NCI-H748 (cell line): ENCODE measurements at regions not wholly inside any gene's neighbourhood (a gene's known extent, or its start where the extent isn't known, plus 50 kb on each side); places are given as distances from the start of the nearest gene placed in this dataset.

Experiments used
- DNase-seq: peaks from one replicate; lab custom pipeline; 2025; ENCODE audit not compliant: unreplicated experiment; lab: John Stamatoyannopoulos, UW

DNA sequence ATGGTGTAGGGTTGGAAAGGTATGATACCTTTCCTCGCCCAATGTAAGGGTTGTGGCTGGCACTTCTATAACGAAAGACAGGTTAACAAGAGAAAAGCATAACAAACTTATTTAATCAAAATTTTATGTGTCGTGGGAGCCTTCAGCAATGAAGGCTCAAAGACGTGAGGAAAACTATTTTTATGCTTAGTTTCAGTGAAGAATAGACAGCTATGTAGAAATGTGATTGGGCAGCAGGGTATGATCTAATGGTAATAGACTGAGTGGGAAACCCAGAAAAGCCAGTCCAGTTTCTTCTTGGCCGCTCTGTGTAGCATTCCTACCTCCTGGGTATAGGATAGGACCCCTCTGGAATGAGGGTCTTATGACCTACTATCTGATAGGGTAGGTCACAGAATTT, 464.7 kb downstream of the ADGRL2 start:
- DNase-seq, result no peak

DNA sequence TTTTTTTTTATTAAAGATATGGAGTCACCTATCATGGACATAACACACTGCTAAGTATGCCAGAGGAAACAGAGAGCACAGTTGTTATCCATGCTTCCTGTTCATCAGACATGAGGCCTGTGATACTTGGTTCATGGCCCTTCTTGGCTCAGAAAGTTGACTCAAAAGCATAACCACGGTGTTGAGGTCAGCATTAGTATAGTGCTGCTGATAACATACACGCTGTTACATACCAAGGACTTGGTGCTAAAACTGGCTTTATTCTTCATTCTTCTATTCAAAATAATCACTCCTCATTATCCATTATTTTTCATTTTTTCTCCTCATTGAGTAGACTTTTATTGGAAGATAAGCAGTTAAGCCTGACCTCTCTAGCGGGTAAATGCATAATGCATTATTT, 464.1 kb downstream of the ADGRL2 start:
- no peak for DNase-seq

DNA sequence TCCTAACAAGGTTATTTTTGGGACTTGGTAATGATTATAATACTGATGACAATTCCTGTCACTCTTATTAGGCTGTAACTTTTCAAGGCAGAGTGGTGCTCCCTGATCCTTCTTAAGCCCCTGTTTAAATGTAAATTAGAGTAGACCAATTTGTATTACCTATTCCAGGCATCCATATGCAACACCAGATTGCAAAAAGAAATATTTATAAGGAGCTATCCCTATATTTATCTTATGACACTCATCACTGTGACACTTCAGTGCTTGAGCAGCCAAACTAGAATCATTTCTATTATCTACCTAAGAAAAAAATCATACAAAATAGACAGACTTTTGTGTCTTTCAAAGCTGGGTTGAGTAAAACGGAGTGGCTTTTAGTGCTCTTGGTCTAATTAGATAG, 462.7 kb downstream of the ADGRL2 start:
- DNase-seq, result no peak

DNA sequence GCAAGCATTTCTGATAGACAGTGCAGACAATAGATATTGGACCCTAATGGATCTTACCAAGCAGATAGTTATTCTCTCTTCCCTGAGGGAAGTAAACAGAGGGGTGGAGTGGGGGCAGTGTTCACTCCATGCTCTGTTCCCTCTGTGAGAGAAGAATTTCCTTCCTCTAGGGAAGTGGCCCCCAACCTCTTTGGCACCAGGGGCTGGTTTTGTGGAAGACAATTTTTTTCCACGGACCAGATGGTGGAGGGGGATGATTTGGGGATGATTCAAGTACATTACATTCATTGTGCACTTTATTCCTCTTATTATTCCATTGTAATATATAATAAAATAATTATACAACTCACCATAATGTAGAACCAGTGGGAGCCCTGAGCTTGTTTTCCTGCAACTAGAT, 459.9 kb downstream of the ADGRL2 start:
- DNase-seq, result no peak

DNA sequence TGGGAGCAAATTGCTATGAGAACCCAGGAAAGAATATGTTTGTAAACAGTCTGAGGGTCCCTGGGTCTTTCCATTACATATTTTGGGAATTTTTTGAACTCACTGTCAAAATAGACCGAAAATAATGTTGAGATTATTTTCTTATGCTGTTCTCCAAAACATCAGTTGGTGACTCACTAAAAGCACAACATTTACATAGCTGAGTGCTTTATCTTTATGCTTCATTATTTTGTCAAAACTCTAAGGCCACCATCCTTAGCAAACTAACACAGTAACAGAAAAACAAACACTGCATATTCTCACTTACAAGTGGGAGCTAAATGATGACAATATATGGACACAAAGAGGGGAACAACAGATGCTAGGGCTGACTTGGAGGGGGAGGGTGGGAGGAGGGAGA, 459.3 kb downstream of the ADGRL2 start:
- DNase-seq, result no peak

DNA sequence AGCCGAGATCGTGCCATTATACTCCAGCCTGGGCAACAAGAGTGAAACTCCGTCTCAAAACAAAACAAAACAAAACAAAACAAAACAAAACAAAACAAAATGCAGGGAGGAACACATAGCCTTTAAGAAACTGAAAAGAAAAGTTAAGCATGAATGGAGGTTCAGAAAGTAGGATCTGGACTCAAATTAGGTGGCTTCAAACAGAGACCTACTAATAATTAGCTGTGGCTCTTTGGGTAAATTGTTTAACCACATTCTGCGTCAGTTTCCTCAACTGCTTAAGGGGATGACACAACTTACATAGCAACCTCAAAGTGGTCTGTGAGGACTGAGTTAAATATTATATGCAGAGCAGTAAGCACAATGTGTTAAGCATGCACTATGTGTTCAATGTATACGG, 458.2 kb downstream of the ADGRL2 start:
- DNase-seq, result no peak

DNA sequence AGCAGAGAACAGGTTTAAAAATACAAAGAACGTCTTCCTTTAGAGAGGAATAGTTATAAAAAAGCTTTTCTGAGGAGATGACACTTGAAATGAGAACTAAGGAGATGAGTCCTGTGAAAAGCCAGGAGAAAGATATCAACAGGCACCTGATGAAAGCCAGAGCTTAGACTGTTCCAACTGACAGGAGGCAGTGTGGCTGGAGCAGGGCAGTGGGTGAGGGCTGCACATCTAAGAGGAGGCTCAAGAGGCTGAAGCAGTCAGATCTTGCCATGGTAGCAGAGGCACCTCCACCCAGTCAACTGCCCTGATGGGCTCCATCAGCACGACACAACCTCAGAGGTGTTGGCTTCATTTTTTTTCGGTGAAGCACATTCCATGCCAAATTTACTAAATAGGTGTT, 445.3 kb downstream of the ADGRL2 start:
- no peak for DNase-seq

DNA sequence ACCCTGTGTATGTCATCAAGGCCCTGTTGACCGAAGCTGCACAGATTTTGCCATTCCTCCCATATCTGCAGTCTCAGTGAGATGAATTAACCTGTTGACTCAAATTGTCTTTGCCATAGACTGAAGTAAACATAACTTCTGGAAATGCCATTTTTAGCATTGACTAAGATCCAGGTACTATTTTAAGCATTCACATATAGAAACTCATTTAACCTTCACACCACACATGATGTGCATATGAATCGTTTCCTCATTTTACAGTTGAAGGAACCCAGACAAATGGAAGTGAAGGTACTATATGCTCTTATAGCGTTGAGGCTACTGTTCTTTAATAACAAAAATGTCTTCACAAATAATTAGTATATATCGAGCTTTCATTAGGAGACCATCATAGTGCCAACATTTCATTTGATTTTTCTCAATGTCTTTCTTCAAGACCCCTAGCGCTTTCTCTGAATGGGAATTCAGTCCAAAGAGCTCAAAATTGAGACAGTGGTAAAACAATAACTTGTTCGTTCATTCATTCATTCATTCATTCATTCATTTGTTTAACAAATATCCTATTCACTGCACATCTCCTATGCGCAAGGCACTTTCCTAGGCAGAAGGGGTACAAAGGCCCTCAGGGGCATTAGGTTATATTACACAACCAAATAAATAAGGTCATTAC, 444.7 kb downstream of the ADGRL2 start:
- DNase-seq, result no peak

DNA sequence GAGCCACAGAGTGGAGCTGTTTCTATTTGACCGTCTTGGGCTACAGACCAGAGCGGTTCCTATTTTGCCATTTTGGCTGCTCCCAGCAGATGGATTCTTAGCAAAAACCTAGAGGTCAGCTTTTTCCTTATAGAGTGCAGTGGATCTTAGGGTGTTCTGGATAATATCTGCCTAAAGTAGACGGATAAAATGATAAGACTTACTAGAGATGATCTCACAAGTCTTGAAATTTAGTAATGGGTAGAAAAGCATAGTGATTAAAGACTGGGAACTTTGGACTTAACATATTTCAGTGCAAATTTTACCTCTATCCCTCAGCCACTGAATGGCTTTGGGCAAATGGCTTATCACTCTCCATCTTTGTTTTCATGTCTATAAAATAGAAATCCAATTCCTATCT, 439.8 kb downstream of the ADGRL2 start:
- no peak for DNase-seq

DNA sequence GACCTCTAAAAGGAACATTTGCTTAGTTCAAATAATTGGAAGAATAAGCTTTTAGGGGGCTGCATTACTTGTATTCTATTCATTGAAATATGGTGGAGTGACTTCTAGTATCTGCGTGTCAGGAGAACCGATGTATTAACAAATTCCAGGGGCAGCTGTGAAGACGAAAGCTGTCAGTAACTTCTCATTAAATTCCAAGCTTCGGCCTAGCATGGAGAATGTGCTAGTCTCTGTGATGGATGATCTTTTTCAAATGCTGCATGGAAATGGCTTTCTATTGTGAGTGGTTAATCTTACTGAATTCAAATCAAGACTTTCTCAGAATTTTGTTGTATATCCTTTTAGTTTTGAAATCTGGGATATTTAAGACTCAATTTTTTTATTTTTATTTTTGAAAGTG, 429.9 kb downstream of the ADGRL2 start:
- DNase-seq, result no peak

DNA sequence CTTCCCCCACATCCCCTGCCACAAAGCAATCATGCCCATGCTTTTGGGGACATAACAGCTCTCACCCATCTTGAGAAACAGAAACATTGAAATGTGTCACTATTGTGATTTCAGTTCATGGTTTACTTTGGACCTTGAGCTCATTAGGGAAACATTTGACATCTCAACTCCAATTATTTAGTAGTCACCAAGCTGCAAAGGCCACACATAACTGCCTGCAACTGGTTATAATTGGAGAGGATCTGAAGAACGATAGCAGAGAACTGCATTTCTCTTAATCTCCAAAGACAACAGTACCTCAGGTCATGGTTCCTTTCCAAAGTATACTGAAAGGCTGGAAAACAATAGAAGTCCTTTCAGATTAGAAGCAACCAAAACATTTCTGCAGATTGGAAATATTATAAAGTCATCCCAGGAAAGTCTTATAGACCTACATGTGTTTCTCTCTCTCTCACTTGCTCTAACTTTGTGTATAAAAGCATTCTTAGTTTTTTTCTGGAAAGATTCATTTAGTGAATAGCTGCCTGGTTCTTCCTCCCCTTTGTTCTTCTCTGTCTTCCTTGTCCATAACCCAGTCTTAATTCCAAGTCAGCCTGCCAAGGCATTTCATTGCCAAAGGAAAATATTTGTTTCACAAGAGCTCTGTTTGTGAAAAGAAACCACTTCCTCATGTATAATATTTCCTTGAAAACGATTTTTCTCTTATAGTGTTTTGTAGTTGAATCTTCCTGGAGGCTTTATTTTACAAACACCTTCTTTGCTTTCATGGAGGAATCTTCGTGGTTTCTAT, 426.8 kb downstream of the ADGRL2 start:
- no peak for DNase-seq

DNA sequence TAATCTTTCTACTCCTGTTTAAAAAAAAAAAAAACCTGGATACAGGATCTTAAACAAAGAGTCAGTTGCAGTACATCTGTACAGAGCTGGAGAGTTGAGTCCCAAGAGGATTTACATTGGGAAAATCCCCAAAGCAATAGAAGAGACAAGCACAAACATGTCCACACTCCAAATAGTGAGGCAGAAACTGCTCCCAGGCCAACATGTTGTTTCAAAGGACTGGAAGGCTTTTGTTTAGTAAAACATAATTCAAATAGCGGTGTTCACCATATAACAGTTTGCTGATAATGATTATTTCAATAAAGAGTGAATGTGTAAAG, 425.4 kb downstream of the ADGRL2 start:
- peak; percentile 18 for DNase-seq

DNA sequence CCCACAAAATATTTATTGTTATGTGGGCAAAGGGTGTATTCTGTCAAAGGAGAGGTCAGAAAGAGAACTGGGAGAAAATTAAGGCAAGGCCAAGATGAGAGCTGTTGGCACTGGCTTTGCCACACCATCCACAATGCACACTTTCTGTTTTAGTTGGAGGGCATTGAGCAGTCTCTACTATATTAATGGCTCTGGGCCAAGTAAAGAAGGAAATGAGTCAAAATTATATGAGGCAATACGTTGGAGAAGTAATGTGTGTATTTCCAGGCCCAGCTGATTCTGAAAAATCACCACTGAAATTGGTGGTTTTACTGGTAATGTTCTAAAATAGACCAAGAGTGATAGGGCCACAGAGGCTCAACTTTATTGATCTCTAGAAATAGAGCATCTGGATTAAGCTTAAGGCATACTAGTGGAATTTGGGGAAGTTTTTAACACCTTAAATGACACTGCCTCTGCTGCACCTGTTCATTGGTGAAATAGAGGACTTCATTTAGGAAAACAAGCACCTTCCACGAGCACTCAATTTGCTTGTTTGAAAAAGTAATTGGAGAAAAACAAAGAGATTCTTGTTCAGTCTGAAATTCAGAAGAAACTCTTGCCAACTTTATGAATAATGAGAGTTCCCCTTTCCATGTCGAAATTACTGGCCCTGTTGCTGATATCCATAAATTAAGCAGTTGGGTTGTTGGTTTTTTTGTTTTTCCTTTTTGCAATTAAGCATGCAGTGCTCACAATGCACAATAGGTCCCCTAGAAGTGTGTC, 424.9 kb downstream of the ADGRL2 start:
- DNase-seq, result no peak

DNA sequence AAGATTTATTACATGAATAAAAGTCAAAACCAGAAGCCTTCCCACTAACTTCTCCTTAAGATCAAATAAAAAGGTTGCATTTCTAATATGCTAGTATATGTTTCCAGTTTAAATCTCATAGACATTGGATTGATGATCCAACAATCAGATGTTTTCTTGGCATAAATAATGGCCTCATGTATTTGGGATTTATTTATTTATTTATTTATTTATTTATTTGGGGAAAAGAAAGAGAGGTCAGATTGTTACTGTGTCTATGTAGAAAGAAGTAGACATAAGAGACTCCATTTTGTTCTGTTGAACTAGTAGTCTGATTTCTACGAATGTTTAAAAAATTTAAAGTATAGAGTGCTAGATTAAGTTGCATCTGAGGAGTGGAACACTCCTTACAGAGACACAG, 422.4 kb downstream of the ADGRL2 start:
- no peak for DNase-seq

DNA sequence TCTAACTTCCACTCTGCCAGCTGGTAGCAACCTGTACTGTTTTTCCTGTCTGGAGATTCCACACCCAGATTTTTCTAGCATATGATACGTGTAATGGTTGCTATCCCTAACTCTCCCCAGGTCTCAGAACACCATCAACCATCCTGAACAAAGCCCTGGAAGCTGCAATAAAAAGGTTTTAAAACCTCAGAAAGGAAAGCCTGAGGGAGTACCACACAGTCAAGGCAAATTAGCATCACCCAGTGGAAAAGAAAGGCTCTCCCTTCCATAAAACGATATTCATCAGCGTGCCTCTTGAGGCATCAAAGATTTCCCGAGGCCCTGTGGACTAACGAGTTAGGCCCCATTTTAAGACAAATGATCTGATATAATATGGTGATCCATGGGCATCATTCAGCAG, 421.0 kb downstream of the ADGRL2 start:
- no peak for DNase-seq

DNA sequence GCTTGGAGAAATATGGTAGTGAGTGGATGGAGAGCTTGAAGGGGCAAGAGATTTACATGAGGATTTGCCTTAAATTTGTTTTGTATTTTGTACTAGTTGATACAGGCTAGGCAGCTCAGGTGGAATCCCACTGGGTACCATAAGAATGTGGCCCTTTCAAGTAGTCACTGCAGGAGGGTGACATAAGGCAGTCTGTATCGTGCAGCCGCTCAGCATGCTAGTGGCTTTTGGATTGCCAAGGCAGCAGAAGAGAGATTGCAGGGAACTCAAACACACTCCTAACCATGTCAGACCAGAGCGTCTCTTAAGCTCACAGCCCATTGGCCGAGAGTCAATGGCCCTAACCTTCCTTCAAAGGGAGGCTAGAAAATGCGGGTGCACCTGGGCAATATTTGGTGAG, 420.0 kb downstream of the ADGRL2 start:
- DNase-seq, result no peak

DNA sequence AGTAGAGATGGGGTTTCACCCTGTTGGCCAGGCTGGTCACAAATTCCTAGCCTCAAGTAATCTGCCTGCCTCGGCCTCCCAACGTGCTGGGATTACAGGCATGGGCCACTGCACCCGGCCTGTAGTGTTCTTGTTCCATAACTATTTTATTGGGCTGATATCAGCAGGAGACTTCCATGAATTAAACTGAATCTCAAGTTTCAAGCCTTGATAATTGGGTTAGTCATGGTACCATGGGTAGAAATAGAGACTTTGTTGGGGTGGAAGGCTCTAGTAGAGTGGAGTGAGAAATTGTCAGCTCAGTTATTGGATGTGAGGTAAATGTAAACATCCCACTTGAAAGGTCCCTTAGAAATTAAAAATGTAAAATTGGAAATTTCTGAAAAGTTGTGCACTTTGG, 419.1 kb downstream of the ADGRL2 start:
- no peak for DNase-seq

DNA sequence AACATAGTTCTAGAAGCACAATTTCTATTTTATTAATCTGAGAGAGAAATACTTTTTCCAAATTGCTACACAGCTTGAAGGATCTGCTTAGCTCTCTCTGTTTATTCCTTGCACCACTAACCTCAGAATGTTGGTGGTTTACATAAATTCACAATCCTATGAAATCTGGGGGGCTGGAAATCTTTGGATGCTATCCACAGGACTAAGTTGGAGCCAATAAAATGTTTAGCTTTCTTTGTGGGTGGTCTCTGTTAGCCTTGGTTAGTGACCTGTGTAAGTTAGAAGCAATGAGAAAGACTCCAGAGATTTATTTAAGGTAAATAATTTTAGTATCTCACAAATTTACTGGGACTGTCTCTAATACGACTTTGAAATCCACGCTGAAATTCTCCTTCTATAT, 418.1 kb downstream of the ADGRL2 start:
- no peak for DNase-seq

DNA sequence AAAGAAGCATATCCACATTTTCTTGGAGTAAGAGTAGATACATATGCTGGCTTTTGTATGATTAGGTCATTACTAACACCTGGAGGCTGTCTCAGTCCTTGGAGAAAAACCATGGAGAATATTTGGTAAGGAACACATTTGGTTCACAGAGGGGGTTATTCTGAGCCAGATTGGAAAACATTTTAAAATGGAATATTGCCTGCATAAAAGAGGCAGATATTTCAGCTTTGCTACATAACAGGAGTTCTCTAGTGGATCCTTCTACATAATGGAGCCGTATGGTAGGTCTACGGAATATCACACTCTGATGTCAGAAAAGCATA, 415.1 kb downstream of the ADGRL2 start:
- no peak for DNase-seq

DNA sequence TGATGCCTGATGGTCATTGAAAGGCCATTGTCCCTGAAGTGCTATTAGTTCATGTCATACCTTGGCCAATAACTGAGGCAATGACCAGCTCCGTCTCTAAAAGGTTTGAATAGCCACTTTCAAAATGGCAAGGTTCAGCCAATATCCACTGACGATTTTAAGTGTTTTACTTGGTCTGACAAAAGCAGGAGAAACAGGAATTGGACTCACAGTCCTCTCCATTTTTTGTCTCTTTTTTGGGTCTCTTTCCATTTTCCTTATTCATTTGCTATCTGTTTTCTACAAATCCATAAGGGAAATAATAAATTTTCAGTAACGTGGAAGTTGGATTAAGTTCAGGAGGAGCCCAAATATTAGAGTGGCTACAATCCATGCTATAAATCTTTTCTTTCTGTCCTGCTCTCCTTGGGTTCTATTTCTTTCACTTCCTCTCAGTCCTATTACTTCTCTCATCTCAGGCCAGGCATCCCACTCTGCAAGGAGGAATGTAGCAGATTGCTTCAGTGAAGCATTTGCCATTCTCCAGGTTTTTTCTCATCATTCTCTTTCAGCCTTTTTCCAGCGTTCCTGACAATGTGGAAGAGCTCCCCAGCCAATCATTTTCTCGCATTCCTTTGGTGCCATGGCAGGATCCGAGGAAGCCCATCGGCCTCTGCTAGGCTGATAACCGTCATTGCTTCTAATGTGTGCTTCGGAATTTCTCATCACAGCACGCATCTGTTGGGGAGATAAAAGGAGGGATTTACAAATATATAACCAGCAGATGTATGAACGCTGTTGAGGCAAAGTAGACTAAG, 414.5 kb downstream of the ADGRL2 start:
- no peak for DNase-seq

DNA sequence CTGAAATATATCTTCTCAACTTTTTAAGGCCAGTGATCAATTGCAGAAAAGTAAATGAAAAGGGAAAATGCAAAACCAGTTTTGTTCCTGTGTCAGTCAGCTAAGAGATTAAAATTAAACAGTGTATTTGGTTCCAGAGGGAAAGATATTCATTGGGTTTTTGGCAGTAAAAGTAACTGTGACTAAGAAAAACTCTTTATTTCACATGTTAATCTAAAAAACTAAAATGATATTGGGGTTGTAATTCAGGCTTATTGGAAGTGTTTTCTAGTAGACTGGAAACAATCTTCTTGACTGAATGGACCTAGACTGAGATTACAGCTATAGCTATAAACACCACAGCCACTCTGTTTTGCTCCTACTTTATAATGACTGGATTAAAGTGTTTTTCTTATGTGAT, 413.9 kb downstream of the ADGRL2 start:
- DNase-seq, result no peak

DNA sequence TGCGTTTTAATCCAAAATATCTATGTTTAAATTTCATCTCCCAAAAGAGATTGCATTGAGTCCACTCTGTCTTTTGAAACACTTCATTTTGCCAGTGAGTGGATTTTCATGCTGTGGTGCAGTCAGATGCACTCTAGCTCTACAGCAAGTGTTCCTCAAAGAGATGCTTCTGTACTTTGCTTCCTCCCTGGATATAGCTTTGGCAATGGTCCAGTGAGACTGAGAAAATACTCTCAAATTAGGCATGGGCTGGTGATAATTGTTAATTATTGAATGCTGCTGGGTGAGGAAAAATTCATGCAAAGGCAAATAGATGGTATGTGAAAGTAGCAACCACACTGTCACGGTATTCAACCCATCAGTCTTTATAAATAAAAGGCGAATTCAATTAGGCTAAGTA, 396.9 kb downstream of the ADGRL2 start:
- DNase-seq, result no peak
